ENCODE measurements at regions not wholly inside any gene's neighbourhood (a gene's known extent, or its start where the extent isn't known, plus 50 kb on each side); places are given as distances from the start of the nearest gene placed in this dataset.
"Not testable (repeated sequence)": the region's sequence is repeated elsewhere in the genome, so short reads cannot be mapped to it uniquely, and the experiment has no call there.

DNA sequence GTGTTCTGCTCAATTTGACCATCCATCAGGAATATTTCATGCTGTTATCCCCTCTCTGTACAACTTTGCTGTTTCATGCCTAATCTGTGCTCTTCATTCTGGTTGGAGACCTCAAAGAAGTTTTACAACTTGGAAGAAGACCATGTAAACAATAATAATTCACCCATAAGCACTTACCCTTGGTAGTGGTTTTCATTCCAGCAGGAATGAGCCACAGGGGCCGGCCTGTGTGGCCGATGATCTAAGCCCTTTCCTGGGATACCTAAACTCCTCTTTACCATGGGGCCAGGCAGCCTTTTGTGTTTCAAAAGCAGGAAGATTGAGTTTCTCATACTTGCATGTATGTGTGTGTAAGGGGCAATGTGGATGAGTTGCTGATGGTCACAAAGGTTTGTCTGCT lies 165.0 kb downstream of the FGF1 start:
- peaks cover 14% of the 10 kb centered on the region for H3K9me3 Mint-ChIP-seq (ENCODE audit: unreplicated experiment)
- POLR2A ChIA-PET, result no interaction called here

DNA sequence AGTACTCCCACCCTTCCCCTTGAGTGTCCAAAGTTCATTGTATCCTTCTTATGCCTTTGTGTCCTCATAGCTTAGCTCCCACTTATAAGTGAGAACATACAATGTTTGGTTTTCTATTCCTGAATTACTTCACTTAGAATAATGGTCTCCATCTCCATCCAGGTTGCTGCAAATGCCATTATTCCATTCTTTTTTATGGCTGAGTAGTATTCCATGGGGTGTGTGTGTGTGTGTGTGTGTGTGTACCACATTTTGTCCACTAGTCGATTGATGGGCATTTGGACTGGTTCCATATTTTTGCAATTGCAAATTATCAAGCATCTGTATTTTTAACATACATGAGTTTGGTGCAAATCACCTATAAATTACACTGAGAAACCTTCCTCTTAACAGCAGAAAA lies 166.0 kb downstream of the FGF1 start:
- H3K36me3 ChIP-seq (ENCODE audit: control insufficient read depth, insufficient read depth, low read length); H3K27me3 ChIP-seq (replicated peaks; ENCODE audit: control insufficient read depth, insufficient read depth, low read length); CTCF ChIA-PET; H3K27ac Mint-ChIP-seq (ENCODE audit: unreplicated experiment); intact Hi-C loops (cut with micrococcal nuclease; ENCODE audit: unreplicated experiment); H3K4me1 Mint-ChIP-seq (ENCODE audit: low read depth, unreplicated experiment); POLR2A ChIA-PET; H3K4me3 ChIP-seq (ENCODE audit: low read depth, low read length); H3K27me3 Mint-ChIP-seq (ENCODE audit: insufficient read depth, unreplicated experiment); H3K36me3 Mint-ChIP-seq (ENCODE audit: insufficient read depth, unreplicated experiment); BruUV-seq (replicated peaks); DNase-seq; H3K4me3 Mint-ChIP-seq (ENCODE audit: unreplicated experiment); H3K9me3 ChIP-seq; H3K4me1 ChIP-seq: not testable (repeated sequence)
- H3K9me3 Mint-ChIP-seq (ENCODE audit: unreplicated experiment), result peaks cover 15% of the 10 kb centered on the region

More for the DNA sequence above, 165.0 kb downstream of the FGF1 start:
- Histone ChIP-seq H3K27me3 (replicated peaks; ENCODE audit: control insufficient read depth, insufficient read depth, low read length) (no peaks in the 10 kb centered on the region), H3K4me1 (peaks cover 10% of the 10 kb centered on the region; the same call in 1 of the 2 replicates), H3K9me3 (no peaks in the 10 kb centered on the region), H3K4me3 (ENCODE audit: low read depth, low read length) (no peak overlapping the region), H3K36me3 (ENCODE audit: control insufficient read depth, insufficient read depth, low read length) (no peaks in the 10 kb centered on the region)
- Mint-ChIP-seq H3K27me3 (ENCODE audit: insufficient read depth, unreplicated experiment) (no peaks in the 10 kb centered on the region), H3K4me1 (ENCODE audit: low read depth, unreplicated experiment) (peaks cover 7% of the 10 kb centered on the region), H3K4me3 (ENCODE audit: unreplicated experiment) (no peak overlapping the region), H3K27ac (ENCODE audit: unreplicated experiment) (no peak overlapping the region), H3K36me3 (ENCODE audit: insufficient read depth, unreplicated experiment) (no peaks in the 10 kb centered on the region)
- no TSS peak for BruUV-seq (replicated peaks)
- no peak for DNase-seq
- TF ChIP-seq, protein P1, sequence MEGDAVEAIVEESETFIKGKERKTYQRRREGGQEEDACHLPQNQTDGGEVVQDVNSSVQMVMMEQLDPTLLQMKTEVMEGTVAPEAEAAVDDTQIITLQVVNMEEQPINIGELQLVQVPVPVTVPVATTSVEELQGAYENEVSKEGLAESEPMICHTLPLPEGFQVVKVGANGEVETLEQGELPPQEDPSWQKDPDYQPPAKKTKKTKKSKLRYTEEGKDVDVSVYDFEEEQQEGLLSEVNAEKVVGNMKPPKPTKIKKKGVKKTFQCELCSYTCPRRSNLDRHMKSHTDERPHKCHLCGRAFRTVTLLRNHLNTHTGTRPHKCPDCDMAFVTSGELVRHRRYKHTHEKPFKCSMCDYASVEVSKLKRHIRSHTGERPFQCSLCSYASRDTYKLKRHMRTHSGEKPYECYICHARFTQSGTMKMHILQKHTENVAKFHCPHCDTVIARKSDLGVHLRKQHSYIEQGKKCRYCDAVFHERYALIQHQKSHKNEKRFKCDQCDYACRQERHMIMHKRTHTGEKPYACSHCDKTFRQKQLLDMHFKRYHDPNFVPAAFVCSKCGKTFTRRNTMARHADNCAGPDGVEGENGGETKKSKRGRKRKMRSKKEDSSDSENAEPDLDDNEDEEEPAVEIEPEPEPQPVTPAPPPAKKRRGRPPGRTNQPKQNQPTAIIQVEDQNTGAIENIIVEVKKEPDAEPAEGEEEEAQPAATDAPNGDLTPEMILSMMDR (IDR thresholded peaks at IDR 0.05; ENCODE audit: insufficient read depth in 1 of 2, low read depth in 1 of 2, low read length in 1 of 2, severe bottlenecking in 1 of 2, unreplicated experiment in 1 of 2), result no peak
- CTCF ChIA-PET, result no interaction called here
- intact Hi-C loops (cut with micrococcal nuclease; ENCODE audit: unreplicated experiment), result no loop called here

DNA sequence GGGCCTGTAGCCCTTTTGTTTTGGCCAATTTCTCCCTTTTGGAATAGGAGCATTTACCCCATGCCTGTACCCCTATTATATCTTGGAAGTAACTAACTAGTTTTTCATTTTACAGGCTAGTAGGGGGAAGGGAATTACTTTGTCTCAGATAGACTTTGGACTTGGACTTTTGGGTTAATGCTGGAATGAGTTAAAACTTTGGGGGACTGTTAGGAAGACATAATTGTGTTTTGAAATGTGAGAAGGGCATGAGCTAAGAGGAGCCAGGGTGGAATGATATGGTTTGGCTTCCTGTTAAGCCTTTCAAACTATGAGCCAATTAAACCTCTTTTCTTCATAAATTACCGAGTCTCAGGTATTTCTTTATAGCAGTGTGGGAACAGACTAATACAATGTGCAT lies 168.1 kb downstream of the FGF1 start:
- Mint-ChIP-seq H3K27ac (ENCODE audit: unreplicated experiment) (no peak overlapping the region), H3K4me3 (ENCODE audit: unreplicated experiment) (no peak overlapping the region), H3K27me3 (ENCODE audit: insufficient read depth, unreplicated experiment) (no peaks in the 10 kb centered on the region), H3K36me3 (ENCODE audit: insufficient read depth, unreplicated experiment) (no peaks in the 10 kb centered on the region), H3K9me3 (ENCODE audit: unreplicated experiment) (peaks cover 15% of the 10 kb centered on the region), H3K4me1 (ENCODE audit: low read depth, unreplicated experiment) (peaks cover 12% of the 10 kb centered on the region)
- intact Hi-C loops (cut with micrococcal nuclease; ENCODE audit: unreplicated experiment), result no loop called here
- ChIA-PET POLR2A (no interaction called here), CTCF (no interaction called here)
- TF ChIP-seq, protein P1 (IDR thresholded peaks at IDR 0.05; ENCODE audit: insufficient read depth in 1 of 2, low read depth in 1 of 2, low read length in 1 of 2, severe bottlenecking in 1 of 2, unreplicated experiment in 1 of 2), result no peak
- H3K9me3 ChIP-seq, result no peaks in the 10 kb centered on the region
- H3K36me3 ChIP-seq (ENCODE audit: control insufficient read depth, insufficient read depth, low read length), result no peaks in the 10 kb centered on the region
- H3K4me3 ChIP-seq (ENCODE audit: low read depth, low read length), result no peak overlapping the region
- DNase-seq, result no peak
- no peaks in the 10 kb centered on the region for H3K27me3 ChIP-seq (replicated peaks; ENCODE audit: control insufficient read depth, insufficient read depth, low read length)
- no TSS peak for BruUV-seq (replicated peaks)
- peaks cover 10% of the 10 kb centered on the region; the same call in 1 of the 2 replicates for H3K4me1 ChIP-seq

GRCh38 chr5:142516732-142517131 lies 169.2 kb downstream of the FGF1 start:
- H3K27me3 ChIP-seq (replicated peaks; ENCODE audit: control insufficient read depth, insufficient read depth, low read length), result no peaks in the 10 kb centered on the region
- H3K36me3 ChIP-seq (ENCODE audit: control insufficient read depth, insufficient read depth, low read length), result no peaks in the 10 kb centered on the region
- no peaks in the 10 kb centered on the region for H3K9me3 ChIP-seq
- CTCF ChIA-PET, result no interaction called here
- peaks cover 15% of the 10 kb centered on the region for H3K9me3 Mint-ChIP-seq (ENCODE audit: unreplicated experiment)
- no peaks in the 10 kb centered on the region for H3K36me3 Mint-ChIP-seq (ENCODE audit: insufficient read depth, unreplicated experiment)
- H3K4me3 Mint-ChIP-seq (ENCODE audit: unreplicated experiment), result no peak overlapping the region
- peaks cover 5% of the 10 kb centered on the region; the same call in 1 of the 2 replicates for H3K4me1 ChIP-seq
- POLR2A ChIA-PET, result no interaction called here
- H3K4me1 Mint-ChIP-seq (ENCODE audit: low read depth, unreplicated experiment), result peaks cover 15% of the 10 kb centered on the region
- no peak overlapping the region for H3K27ac Mint-ChIP-seq (ENCODE audit: unreplicated experiment)
- TF ChIP-seq, protein P1 (IDR thresholded peaks at IDR 0.05; ENCODE audit: insufficient read depth in 1 of 2, low read depth in 1 of 2, low read length in 1 of 2, severe bottlenecking in 1 of 2, unreplicated experiment in 1 of 2), result no peak
- BruUV-seq (replicated peaks), result no TSS peak
- H3K27me3 Mint-ChIP-seq (ENCODE audit: insufficient read depth, unreplicated experiment), result no peaks in the 10 kb centered on the region
- intact Hi-C loops (cut with micrococcal nuclease; ENCODE audit: unreplicated experiment), result no loop called here
- H3K4me3 ChIP-seq (ENCODE audit: low read depth, low read length), result no peak overlapping the region
- DNase-seq, result no peak
